ENCODE measurements at regions not wholly inside any gene's neighbourhood (a gene's known extent, or its start where the extent isn't known, plus 50 kb on each side); places are given as distances from the start of the nearest gene placed in this dataset.

DNA sequence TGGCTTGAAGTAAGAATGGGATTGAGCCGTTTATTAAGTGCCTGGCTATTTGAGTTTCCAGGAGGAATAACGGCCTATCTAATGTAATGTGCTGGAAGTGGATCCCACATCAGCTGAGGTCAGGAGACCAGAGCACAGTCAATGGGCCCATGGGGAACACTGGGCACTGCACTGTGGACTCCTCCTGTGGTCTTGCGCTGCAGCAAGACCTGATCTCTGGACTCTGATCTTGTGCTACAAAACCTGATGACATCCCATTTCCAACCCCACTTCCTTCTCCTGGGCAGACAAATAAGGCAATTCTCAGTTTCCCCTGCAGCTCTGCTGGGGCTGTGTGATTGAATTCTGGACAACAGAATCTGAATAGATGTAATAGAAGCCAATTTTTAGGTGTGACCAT is 151.7 kb upstream of the ADCY2 start:
- H3K4me3 ChIP-seq = no peak overlapping the region
- no peak for DNase-seq
- H3K9me3 ChIP-seq = no peaks in the 10 kb centered on the region
- H3K36me3 ChIP-seq = no peaks in the 10 kb centered on the region
- H3K4me1 ChIP-seq = no peaks in the 10 kb centered on the region
- TF ChIP-seq, protein P1, sequence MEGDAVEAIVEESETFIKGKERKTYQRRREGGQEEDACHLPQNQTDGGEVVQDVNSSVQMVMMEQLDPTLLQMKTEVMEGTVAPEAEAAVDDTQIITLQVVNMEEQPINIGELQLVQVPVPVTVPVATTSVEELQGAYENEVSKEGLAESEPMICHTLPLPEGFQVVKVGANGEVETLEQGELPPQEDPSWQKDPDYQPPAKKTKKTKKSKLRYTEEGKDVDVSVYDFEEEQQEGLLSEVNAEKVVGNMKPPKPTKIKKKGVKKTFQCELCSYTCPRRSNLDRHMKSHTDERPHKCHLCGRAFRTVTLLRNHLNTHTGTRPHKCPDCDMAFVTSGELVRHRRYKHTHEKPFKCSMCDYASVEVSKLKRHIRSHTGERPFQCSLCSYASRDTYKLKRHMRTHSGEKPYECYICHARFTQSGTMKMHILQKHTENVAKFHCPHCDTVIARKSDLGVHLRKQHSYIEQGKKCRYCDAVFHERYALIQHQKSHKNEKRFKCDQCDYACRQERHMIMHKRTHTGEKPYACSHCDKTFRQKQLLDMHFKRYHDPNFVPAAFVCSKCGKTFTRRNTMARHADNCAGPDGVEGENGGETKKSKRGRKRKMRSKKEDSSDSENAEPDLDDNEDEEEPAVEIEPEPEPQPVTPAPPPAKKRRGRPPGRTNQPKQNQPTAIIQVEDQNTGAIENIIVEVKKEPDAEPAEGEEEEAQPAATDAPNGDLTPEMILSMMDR (IDR thresholded peaks at IDR 0.05) = no peak
- H3K27me3 ChIP-seq = no peaks in the 10 kb centered on the region
- intact Hi-C loops (cut with DNase I) = no loop called here
- no peak overlapping the region for H3K27ac ChIP-seq
- H3K9ac ChIP-seq (ENCODE audit: low read depth in 2 of 2, low read length in 2 of 2) = no peak overlapping the region

DNA sequence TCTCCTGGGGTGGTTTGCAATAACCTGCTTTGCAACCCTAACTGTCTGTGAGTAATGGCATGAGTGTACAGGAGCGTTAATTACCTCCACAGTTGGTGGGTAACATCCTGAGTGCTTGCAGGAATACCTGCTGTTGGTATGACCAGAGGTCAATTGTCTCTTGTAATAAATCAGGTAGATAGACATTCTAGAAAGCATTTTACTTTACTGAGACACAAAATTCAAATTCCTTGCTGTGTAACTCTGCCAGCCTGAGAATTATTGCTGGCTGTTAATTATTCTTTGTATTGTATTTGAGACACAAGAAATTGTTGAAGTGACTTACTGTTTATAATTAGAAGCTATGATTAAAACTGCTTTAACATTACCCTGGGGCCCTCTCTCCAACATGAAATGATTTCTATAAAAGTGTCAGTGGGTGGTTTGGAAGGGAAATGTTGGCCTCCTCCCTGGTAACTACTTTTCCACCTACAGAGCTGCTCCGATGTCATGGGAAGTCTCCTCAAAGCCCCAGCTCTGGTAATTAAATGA is 150.8 kb upstream of the ADCY2 start:
- H3K27ac ChIP-seq = no peak overlapping the region
- H3K4me1 ChIP-seq = no peaks in the 10 kb centered on the region
- TF ChIP-seq, protein P1 (IDR thresholded peaks at IDR 0.05) = no peak
- H3K9me3 ChIP-seq = no peaks in the 10 kb centered on the region
- no peaks in the 10 kb centered on the region for H3K27me3 ChIP-seq
- no peak overlapping the region for H3K4me3 ChIP-seq
- intact Hi-C loops (cut with DNase I) = no loop called here
- DNase-seq = no peak
- no peak overlapping the region for H3K9ac ChIP-seq (ENCODE audit: low read depth in 2 of 2, low read length in 2 of 2)
- H3K36me3 ChIP-seq = no peaks in the 10 kb centered on the region

DNA sequence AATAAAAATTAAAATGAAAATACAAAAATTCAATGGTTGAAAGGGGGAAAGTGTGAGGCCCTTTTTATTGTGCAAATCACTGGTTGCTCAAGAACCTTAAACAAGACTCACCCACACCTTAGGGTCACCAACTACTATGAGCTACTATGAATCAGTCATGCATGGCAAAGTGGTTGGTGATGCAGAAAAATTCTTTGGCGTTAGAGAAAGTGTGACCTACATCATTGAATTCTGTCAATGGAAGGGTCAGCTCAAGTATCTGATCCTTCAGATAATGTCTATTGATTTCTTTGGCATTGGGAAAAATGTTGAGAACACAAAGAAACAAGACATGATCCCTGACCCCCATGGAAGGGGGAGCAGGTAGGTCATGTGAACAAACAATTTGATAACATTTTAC is 149.7 kb upstream of the ADCY2 start:
- Histone ChIP-seq H3K4me3 (no peak overlapping the region), H3K27ac (no peak overlapping the region), H3K9me3 (no peaks in the 10 kb centered on the region), H3K4me1 (no peaks in the 10 kb centered on the region), H3K9ac (ENCODE audit: low read depth in 2 of 2, low read length in 2 of 2) (no peak overlapping the region), H3K27me3 (no peaks in the 10 kb centered on the region), H3K36me3 (no peaks in the 10 kb centered on the region)
- no peak for DNase-seq
- intact Hi-C loops (cut with DNase I) = no loop called here
- TF ChIP-seq, protein P1 (IDR thresholded peaks at IDR 0.05) = no peak

DNA sequence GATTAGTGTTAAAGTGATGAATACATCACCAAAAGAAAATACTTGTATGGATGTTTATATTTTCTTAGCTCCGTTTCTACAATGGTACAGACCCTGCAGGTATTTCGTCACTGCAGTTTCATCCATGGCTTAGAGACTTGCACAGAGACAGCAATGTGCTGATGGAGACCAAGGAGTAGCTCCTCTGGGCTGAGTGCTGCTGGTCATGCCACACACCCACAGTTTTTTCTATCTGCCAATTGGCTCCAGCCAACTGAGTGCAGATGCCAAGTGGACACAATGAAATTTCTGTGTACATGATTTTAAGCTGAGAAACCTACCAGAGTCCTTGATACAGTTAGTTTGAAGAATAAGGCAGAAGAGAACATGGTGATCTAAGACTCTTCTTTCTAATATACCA is 145.9 kb upstream of the ADCY2 start:
- Histone ChIP-seq H3K4me3 (no peak overlapping the region), H3K9ac (ENCODE audit: low read depth in 2 of 2, low read length in 2 of 2) (no peak overlapping the region), H3K27ac (no peak overlapping the region), H3K27me3 (no peaks in the 10 kb centered on the region), H3K4me1 (no peaks in the 10 kb centered on the region), H3K36me3 (no peaks in the 10 kb centered on the region), H3K9me3 (no peaks in the 10 kb centered on the region)
- no peak for DNase-seq
- intact Hi-C loops (cut with DNase I) = loop anchor here (10.0 kb wide), 1 partner anchor 145 kb away; the partner anchor contains the start of gene ADCY2
- TF ChIP-seq, protein P1 (IDR thresholded peaks at IDR 0.05) = no peak

DNA sequence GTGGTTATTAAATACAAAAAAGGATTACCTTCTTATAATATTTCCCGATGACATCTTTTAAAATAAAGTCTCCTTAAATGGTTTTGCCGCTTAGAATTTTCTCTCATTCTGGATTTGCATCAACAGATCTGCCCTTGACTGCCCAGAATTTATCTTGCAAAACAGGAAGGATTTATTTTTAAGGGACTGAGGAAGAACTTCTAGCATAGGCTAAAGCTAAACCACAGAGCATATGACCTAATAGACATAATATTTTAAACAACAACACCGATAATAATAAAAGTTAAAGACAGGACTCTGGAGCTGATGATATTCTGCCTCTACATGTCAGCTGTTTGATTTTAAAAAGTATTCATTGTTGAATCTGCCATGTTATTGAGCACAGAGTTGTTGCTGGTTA is 145.3 kb upstream of the ADCY2 start:
- H3K4me3 ChIP-seq = no peak overlapping the region
- no peaks in the 10 kb centered on the region for H3K9me3 ChIP-seq
- DNase-seq = no peak
- no peaks in the 10 kb centered on the region for H3K36me3 ChIP-seq
- H3K27ac ChIP-seq = no peak overlapping the region
- H3K4me1 ChIP-seq = no peaks in the 10 kb centered on the region
- TF ChIP-seq, protein P1 (IDR thresholded peaks at IDR 0.05) = no peak
- H3K27me3 ChIP-seq = no peaks in the 10 kb centered on the region
- intact Hi-C loops (cut with DNase I) = loop anchor here (10.0 kb wide), 1 partner anchor 144 kb away; the partner anchor contains the start of gene ADCY2
- H3K9ac ChIP-seq (ENCODE audit: low read depth in 2 of 2, low read length in 2 of 2) = no peak overlapping the region
